GM12878 (cell line): ENCODE measurements at regions not wholly inside any gene's neighbourhood (a gene's known extent, or its start where the extent isn't known, plus 50 kb on each side); places are given as distances from the start of the nearest gene placed in this dataset.

Experiments used
- ATAC-seq: fragments of 200-7000 bp; cut with Tn5 transposase; 3 replicates; pipeline ENCODE4 v1.9.1; 2020; ENCODE audit warnings: mild to moderate bottlenecking, moderate library complexity
- BruUV-seq: library from RNA; stranded (reverse); fragments of 400-500 nt; replicated peaks from 2 replicates; lab custom pipeline; 2021; lab: Mats Ljungman, UMichigan
- CTCF ChIA-PET: fragments of 300-600 bp; sonication (Branson Sonifier 250); formaldehyde crosslinking; extraction: SDS; loops from one replicate; lab custom pipeline; 2021; ENCODE audit warnings: inconsistent platforms; lab: Yijun Ruan, JAX
- POLR2A ChIA-PET: fragments of 350-600 bp; formaldehyde crosslinking; extraction: SDS; loops from one replicate; lab custom pipeline; 2021; ENCODE audit warnings: inconsistent platforms; lab: Charles Lee
- RAD21 ChIA-PET: fragments of 300-600 bp; sonication (Branson Sonifier 250); formaldehyde crosslinking; loops from one replicate; lab custom pipeline; 2023; ENCODE audit warnings: antibody characterized with exemption; ENCODE audit not compliant: unreplicated experiment; lab: Charles Lee
- SMC1A ChIA-PET: fragments of 300-600 bp; sonication (Branson Sonifier 250); formaldehyde crosslinking; loops from one replicate; lab custom pipeline; 2023; ENCODE audit not compliant: unreplicated experiment, uncharacterized antibody; lab: Charles Lee
- DNase-seq: peaks from one replicate; pipeline ENCODE4 v3.0.0-alpha.2; 2011; ENCODE audit warnings: low read depth, low spot score
- FAIRE-seq: peaks from 3 replicates; lab custom pipeline; 2011; peaks lifted over from hg19 to GRCh38; lab: Jason Lieb, UNC
- H2AFZ ChIP-seq: 2 replicates; pipeline ENCODE4 v1.6.0; 2011; ENCODE audit warnings: low read depth, low read length, control low read depth; ENCODE audit not compliant: control insufficient read depth
- H3K27ac ChIP-seq: 2 replicates; pipeline ENCODE4 v1.5.1; 2011; ENCODE audit warnings: control low read depth; ENCODE audit not compliant: control insufficient read depth, insufficient read depth
- H3K27me3 ChIP-seq, 2 experiments: replicated peaks in 1 of 2; 2 replicates each; pipeline versions ENCODE4 v1.6.0 to v1.6.1; 2011; ENCODE audit warnings: low read length in 1 of 2; ENCODE audit not compliant: control insufficient read depth in 2 of 2, insufficient read depth in 2 of 2
- H3K36me3 ChIP-seq, 2 experiments: 2 replicates each; pipeline ENCODE4 v1.5.1; 2011; ENCODE audit warnings: low read length in 1 of 2; ENCODE audit not compliant: control insufficient read depth in 2 of 2, insufficient read depth in 2 of 2
- H3K4me1 ChIP-seq: 2 replicates; pipeline ENCODE4 v1.6.1; 2011; ENCODE audit warnings: mild to moderate bottlenecking, low read length, moderate library complexity, mixed read lengths; ENCODE audit not compliant: control insufficient read depth, insufficient read depth
- H3K4me2 ChIP-seq: 2 replicates; pipeline ENCODE4 v1.6.0; 2011; ENCODE audit warnings: control low read depth; ENCODE audit not compliant: control insufficient read depth, insufficient read depth
- H3K4me3 ChIP-seq: fragments of 200-600 bp; sonication (generic); 2 replicates; pipeline ENCODE4 v1.5.1; 2016
- H3K79me2 ChIP-seq: 2 replicates; pipeline ENCODE4 v1.6.0; 2011; ENCODE audit warnings: low read length; ENCODE audit not compliant: control insufficient read depth, insufficient read depth
- H3K9ac ChIP-seq: 2 replicates; pipeline ENCODE4 v1.8.0; 2011; ENCODE audit warnings: low read length, control low read depth, mixed read lengths; ENCODE audit not compliant: control insufficient read depth, insufficient read depth
- H3K9me3 ChIP-seq: replicated peaks from 3 replicates; pipeline ENCODE4 v1.5.1; 2011; ENCODE audit warnings: mild to moderate bottlenecking, low read length; ENCODE audit not compliant: control insufficient read depth, insufficient read depth
- H4K20me1 ChIP-seq: 2 replicates; pipeline ENCODE4 v1.6.0; 2011; ENCODE audit not compliant: control insufficient read depth, insufficient read depth
- BHLHE40 ChIP-seq, 2 experiments: fragments of 450-650 bp in 1 of 2; IDR thresholded peaks; 2 replicates each; pipeline ENCODE4 v1.6.1; 2011 to 2017; ENCODE audit warnings: low read depth in 2 of 2, borderline replicate concordance in 1 of 2, improper control_type of control experiment in 1 of 2, low read length in 1 of 2, mild to moderate bottlenecking in 1 of 2
- CBFB ChIP-seq: IDR thresholded peaks from 2 replicates; pipeline ENCODE4 v1.6.1; 2016; ENCODE audit warnings: antibody characterized with exemption, low read depth
- CHD4 ChIP-seq: fragments of 200-600 bp; sonication (generic); IDR thresholded peaks from 2 replicates; pipeline ENCODE4 v1.6.1; 2016; ENCODE audit warnings: mild to moderate bottlenecking
- DPF2 ChIP-seq: fragments of 450-650 bp; IDR thresholded peaks from 2 replicates; pipeline ENCODE4 v1.6.1; 2017; ENCODE audit warnings: mild to moderate bottlenecking
- ETV6 ChIP-seq, 2 experiments: fragments of 450-650 bp in 1 of 2; IDR thresholded peaks in 1 of 2; conservative IDR thresholded peaks in 1 of 2; 2 replicates each; pipeline ENCODE4 v1.6.1; 2014; ENCODE audit warnings: antibody characterized with exemption in 1 of 2, borderline replicate concordance in 1 of 2, low read depth in 1 of 2, mild to moderate bottlenecking in 1 of 2, moderate library complexity in 1 of 2
- GATAD2B ChIP-seq: fragments of 450-650 bp; conservative IDR thresholded peaks from 2 replicates; pipeline ENCODE4 v1.6.1; 2017; ENCODE audit warnings: low read depth, mild to moderate bottlenecking, moderate library complexity
- HCFC1 ChIP-seq: fragments of 150-350 bp; IDR thresholded peaks from 2 replicates; pipeline ENCODE4 v1.6.1; 2014; ENCODE audit warnings: low read length
- IKZF1 ChIP-seq: fragments of 450-650 bp; conservative IDR thresholded peaks from 2 replicates; pipeline ENCODE4 v1.6.1; 2017; ENCODE audit warnings: antibody characterized with exemption, mild to moderate bottlenecking
- JUND ChIP-seq: IDR thresholded peaks from 2 replicates; pipeline ENCODE4 v1.6.1; 2012; ENCODE audit warnings: low read depth, mild to moderate bottlenecking, low read length, improper control_type of control experiment, moderate library complexity
- MTA3 ChIP-seq: IDR thresholded peaks from 2 replicates; pipeline ENCODE4 v1.6.1; 2012; ENCODE audit warnings: low read length, inconsistent platforms, borderline replicate concordance
- NFIC ChIP-seq: IDR thresholded peaks from 2 replicates; pipeline ENCODE4 v1.6.1; 2012; ENCODE audit warnings: low read depth, mild to moderate bottlenecking, inconsistent platforms, low read length, moderate library complexity
- PAX5 ChIP-seq: IDR thresholded peaks from 2 replicates; pipeline ENCODE4 v1.6.1; 2011; ENCODE audit warnings: low read depth, low read length, borderline replicate concordance
- PML ChIP-seq: IDR thresholded peaks from 2 replicates; pipeline ENCODE4 v1.6.1; 2012; ENCODE audit warnings: low read length, inconsistent platforms
- RFX5 ChIP-seq: IDR thresholded peaks from 2 replicates; pipeline ENCODE4 v1.6.1; 2011; ENCODE audit warnings: low read depth, low read length, improper control_type of control experiment
- SUPT20H ChIP-seq: IDR thresholded peaks from 2 replicates; pipeline ENCODE4 v1.6.1; 2011; ENCODE audit warnings: low read depth, mild to moderate bottlenecking, low read length, moderate library complexity, borderline replicate concordance; ENCODE audit not compliant: control insufficient read depth
- ZZZ3 ChIP-seq: IDR thresholded peaks from 2 replicates; pipeline ENCODE4 v1.6.1; 2011; ENCODE audit warnings: low read depth; ENCODE audit not compliant: control insufficient read depth, insufficient read length
- WGBS: methylation state at CpG from one replicate; pipeline ENCODE4 v1.1.6; 2016; ENCODE audit warnings: low lambda C conversion rate; ENCODE audit not compliant: insufficient replicate concordance, insufficient coverage; ENCODE audit errors: missing lambda C conversion rate; 5-methylcytosine and 5-hydroxymethylcytosine counted together
- in situ Hi-C: fragments of 300-500 bp; cut with MboI; formaldehyde crosslinking; loops from 9 replicates; pipeline ENCODE4 v1.14.3; 2018; ENCODE audit warnings: mixed read lengths
- intact Hi-C: fragments of 100-400 bp; cut with micrococcal nuclease; formaldehyde crosslinking; loops from one replicate; pipeline ENCODE4 v1.14.2; 2022; ENCODE audit not compliant: unreplicated experiment
- TF ChIP-seq, protein P1 (sequence below): fragments of 450-650 bp; conservative IDR thresholded peaks from 2 replicates; pipeline ENCODE4 v1.6.1; 2017; ENCODE audit warnings: mild to moderate bottlenecking, moderate library complexity

DNA sequence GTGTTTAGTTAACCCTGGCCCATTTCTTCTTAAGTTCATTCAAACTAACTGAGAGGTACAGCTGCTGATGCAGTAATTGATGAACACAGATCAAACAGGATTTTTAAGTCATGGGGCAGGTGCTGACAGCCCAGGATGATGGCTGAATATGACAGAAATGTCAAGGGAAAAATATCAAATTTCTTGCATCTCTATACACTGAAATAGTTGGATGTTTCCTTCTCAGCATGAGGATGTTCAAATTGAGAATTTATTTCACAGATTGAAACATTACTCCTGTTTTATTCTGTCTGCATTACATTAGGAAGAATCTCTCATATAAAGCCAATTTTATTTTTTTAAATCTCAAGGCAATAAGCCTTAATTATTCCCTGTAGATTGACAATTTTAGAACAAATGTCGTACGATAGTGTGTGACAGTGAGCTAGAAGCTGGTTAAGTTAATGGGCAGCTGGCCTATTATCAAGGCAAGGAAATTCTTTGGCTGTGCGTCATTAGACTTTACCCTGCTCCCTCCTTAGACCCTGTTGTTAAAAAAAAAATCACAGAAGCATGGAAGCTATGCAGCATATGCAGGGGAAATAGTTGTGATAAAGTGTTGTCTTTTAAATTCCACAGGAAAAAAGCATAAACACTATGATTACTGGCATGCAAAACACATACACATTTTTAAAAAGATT, 183.8 kb upstream of the KCNMB2 start:
- ChIA-PET SMC1A (no interaction called here), CTCF (no interaction called here)
- intact Hi-C loops, result no loop called here

More for the DNA sequence above, 183.8 kb upstream of the KCNMB2 start:
- DNase-seq, result no peak
- Histone ChIP-seq H3K79me2 (no peaks in the 10 kb centered on the region), H2AFZ (no peak overlapping the region), H3K9me3 (no peaks in the 10 kb centered on the region), H3K27ac (no peak overlapping the region), H3K9ac (no peak overlapping the region), H3K27me3 (0 out of 4 replicates have a peak, but pooled peaks cover 0 to 3% of the 10 kb centered on the region in 2 experiments), H4K20me1 (no peaks in the 10 kb centered on the region), H3K4me3 (no peak overlapping the region), H3K36me3 (no peaks in the 10 kb centered on the region), H3K4me2 (no peak overlapping the region), H3K4me1 (no peaks in the 10 kb centered on the region)
- BruUV-seq, result no TSS peak
- in situ Hi-C loops, result no loop called here
- TF ChIP-seq PAX5, result no peak
- TF ChIP-seq BHLHE40 (IDR thresholded peaks at IDR 0.05; ENCODE audit: borderline replicate concordance in 1 of 2, low read depth in 2 of 2, low read length in 1 of 2), result no peak
- no peak for TF ChIP-seq HCFC1
- TF ChIP-seq JUND, result no peak
- TF ChIP-seq CBFB, result no peak
- no peak for TF ChIP-seq SUPT20H
- no peak for TF ChIP-seq CHD4
- TF ChIP-seq IKZF1, result no peak
- no peak for TF ChIP-seq ETV6 (conservative IDR thresholded peaks at IDR 0.05 in 1 of 2, IDR thresholded peaks at IDR 0.05 in 1 of 2; ENCODE audit: borderline replicate concordance in 1 of 2, low read depth in 1 of 2)
- TF ChIP-seq NFIC, result no peak
- no peak for TF ChIP-seq ZZZ3
- TF ChIP-seq RFX5, result no peak
- TF ChIP-seq PML, result no peak
- TF ChIP-seq, protein P1, sequence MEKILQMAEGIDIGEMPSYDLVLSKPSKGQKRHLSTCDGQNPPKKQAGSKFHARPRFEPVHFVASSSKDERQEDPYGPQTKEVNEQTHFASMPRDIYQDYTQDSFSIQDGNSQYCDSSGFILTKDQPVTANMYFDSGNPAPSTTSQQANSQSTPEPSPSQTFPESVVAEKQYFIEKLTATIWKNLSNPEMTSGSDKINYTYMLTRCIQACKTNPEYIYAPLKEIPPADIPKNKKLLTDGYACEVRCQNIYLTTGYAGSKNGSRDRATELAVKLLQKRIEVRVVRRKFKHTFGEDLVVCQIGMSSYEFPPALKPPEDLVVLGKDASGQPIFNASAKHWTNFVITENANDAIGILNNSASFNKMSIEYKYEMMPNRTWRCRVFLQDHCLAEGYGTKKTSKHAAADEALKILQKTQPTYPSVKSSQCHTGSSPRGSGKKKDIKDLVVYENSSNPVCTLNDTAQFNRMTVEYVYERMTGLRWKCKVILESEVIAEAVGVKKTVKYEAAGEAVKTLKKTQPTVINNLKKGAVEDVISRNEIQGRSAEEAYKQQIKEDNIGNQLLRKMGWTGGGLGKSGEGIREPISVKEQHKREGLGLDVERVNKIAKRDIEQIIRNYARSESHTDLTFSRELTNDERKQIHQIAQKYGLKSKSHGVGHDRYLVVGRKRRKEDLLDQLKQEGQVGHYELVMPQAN, result no peak
- no peak for TF ChIP-seq GATAD2B
- no peak for TF ChIP-seq MTA3
- no peak for TF ChIP-seq DPF2
- no peak for FAIRE-seq
- RAD21 ChIA-PET, result no interaction called here
- no peak for ATAC-seq
- POLR2A ChIA-PET, result no interaction called here
- WGBS, result 80% methylated on average over 3 of the region's 3 CpGs
